ENCODE measurements at regions not wholly inside any gene's neighbourhood (a gene's known extent, or its start where the extent isn't known, plus 50 kb on each side); places are given as distances from the start of the nearest gene placed in this dataset.

- H3K4me1 Mint-ChIP-seq (ENCODE audit: low read depth) = peaks cover 7% of the 10 kb centered on the region
- H3K9me3 Mint-ChIP-seq (ENCODE audit: low read depth) = no peaks in the 10 kb centered on the region
- H3K27me3 Mint-ChIP-seq = no peaks in the 10 kb centered on the region
- TF ChIP-seq, protein P1, sequence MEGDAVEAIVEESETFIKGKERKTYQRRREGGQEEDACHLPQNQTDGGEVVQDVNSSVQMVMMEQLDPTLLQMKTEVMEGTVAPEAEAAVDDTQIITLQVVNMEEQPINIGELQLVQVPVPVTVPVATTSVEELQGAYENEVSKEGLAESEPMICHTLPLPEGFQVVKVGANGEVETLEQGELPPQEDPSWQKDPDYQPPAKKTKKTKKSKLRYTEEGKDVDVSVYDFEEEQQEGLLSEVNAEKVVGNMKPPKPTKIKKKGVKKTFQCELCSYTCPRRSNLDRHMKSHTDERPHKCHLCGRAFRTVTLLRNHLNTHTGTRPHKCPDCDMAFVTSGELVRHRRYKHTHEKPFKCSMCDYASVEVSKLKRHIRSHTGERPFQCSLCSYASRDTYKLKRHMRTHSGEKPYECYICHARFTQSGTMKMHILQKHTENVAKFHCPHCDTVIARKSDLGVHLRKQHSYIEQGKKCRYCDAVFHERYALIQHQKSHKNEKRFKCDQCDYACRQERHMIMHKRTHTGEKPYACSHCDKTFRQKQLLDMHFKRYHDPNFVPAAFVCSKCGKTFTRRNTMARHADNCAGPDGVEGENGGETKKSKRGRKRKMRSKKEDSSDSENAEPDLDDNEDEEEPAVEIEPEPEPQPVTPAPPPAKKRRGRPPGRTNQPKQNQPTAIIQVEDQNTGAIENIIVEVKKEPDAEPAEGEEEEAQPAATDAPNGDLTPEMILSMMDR (IDR thresholded peaks at IDR 0.05; ENCODE audit: unreplicated experiment) = no peak
- DNase-seq (ENCODE audit: low spot score, unreplicated experiment) = no peak
- no peak overlapping the region for H3K4me3 Mint-ChIP-seq (ENCODE audit: low read depth)
- H3K27ac Mint-ChIP-seq = no peak overlapping the region
- no peaks in the 10 kb centered on the region for H3K36me3 Mint-ChIP-seq (ENCODE audit: insufficient read depth)
Measured at GRCh38 chr1:199720496-199720895, 307.0 kb upstream of the NR5A2 start.

DNA sequence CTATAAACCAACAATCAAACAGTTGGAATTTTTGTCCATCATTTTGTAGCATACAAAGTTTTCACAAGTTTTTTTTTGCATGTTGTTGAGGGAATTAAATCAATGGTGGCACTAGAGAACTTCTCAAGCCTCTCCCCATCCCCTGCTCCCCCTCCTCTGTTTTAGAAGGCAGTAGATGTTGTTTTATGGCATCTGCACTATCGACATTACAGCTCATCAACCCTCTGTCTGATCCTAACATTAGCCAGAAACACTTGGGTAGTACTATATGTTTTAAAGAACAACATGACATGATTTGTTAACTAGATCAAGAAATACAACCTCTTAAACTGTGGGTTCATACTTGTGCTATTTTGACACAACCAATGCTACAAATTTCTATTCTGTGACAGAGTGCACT, 306.5 kb upstream of the NR5A2 start:
- no peak for DNase-seq (ENCODE audit: low spot score, unreplicated experiment)
- Mint-ChIP-seq H3K27ac (no peak overlapping the region), H3K36me3 (ENCODE audit: insufficient read depth) (no peaks in the 10 kb centered on the region), H3K4me1 (ENCODE audit: low read depth) (peaks cover 7% of the 10 kb centered on the region), H3K4me3 (ENCODE audit: low read depth) (no peak overlapping the region), H3K9me3 (ENCODE audit: low read depth) (no peaks in the 10 kb centered on the region), H3K27me3 (peaks cover 3% of the 10 kb centered on the region)
- TF ChIP-seq, protein P1 (IDR thresholded peaks at IDR 0.05; ENCODE audit: unreplicated experiment) = no peak

DNA sequence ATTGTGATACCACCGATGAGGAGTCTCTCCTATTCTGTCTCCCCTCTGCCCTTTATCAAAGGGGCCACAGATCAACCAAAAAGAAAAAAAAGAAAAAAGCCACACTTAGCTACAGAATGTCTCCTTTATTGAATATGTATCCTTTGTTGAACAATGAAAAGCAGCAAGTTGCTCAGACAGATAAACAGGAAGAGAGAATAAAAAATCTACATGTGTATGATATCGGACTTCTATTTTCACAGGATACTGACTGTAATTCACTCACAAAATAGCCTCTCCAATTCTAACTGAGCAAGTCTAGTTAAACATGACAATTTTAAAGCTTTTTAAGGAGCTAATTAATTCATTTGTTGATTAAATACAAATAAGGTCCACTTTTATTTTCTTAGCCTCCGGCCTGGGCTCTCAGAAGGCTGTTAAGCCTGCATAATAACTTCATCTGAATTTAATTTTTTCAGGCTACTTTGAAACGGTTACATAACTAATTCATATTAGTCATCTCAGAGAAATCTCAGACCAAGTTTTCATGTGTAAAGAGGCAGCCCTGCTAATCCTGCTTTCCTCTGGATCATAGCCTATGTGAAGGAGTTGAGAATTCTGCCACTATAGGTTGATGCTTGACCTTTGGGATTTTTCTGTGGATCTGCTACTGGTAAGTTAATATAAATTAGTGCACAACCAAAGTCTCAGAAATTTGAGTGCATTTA, 304.1 kb upstream of the NR5A2 start:
- no peak overlapping the region for H3K4me3 Mint-ChIP-seq (ENCODE audit: low read depth)
- H3K27ac Mint-ChIP-seq = no peak overlapping the region
- TF ChIP-seq, protein P1 (IDR thresholded peaks at IDR 0.05; ENCODE audit: unreplicated experiment) = no peak
- DNase-seq (ENCODE audit: low spot score, unreplicated experiment) = no peak
- no peaks in the 10 kb centered on the region for H3K36me3 Mint-ChIP-seq (ENCODE audit: insufficient read depth)
- no peaks in the 10 kb centered on the region for H3K9me3 Mint-ChIP-seq (ENCODE audit: low read depth)
- peaks cover 7% of the 10 kb centered on the region for H3K4me1 Mint-ChIP-seq (ENCODE audit: low read depth)
- H3K27me3 Mint-ChIP-seq = peaks cover 6% of the 10 kb centered on the region

DNA sequence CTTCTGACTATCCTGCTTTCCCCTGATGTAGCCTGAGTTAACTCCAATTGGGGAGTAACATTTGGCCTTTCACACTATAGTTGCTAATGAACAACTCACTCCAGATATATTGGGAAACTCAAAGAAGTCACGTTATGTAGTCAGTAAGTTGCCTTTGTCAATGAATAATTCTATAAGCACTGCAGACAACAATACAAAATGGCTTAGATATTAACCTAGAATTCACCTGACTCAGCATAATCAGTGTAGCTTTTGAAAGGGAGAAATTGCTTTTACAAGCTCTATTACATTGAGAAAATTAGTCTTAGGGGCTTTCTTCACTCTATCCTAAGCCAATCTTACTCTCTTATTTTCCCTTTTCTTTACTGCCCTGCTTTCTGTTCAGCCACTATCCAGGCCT, 303.5 kb upstream of the NR5A2 start:
- no peak overlapping the region for H3K27ac Mint-ChIP-seq
- H3K4me3 Mint-ChIP-seq (ENCODE audit: low read depth) = no peak overlapping the region
- no peak for DNase-seq (ENCODE audit: low spot score, unreplicated experiment)
- TF ChIP-seq, protein P1 (IDR thresholded peaks at IDR 0.05; ENCODE audit: unreplicated experiment) = no peak
- no peaks in the 10 kb centered on the region for H3K9me3 Mint-ChIP-seq (ENCODE audit: low read depth)
- no peaks in the 10 kb centered on the region for H3K36me3 Mint-ChIP-seq (ENCODE audit: insufficient read depth)
- peaks cover 6% of the 10 kb centered on the region for H3K27me3 Mint-ChIP-seq
- H3K4me1 Mint-ChIP-seq (ENCODE audit: low read depth) = peaks cover 7% of the 10 kb centered on the region

GRCh38 chr1:199725002-199725565, 302.4 kb upstream of the NR5A2 start:
- Mint-ChIP-seq H3K9me3 (ENCODE audit: low read depth) (no peaks in the 10 kb centered on the region), H3K27ac (no peak overlapping the region), H3K4me3 (ENCODE audit: low read depth) (no peak overlapping the region), H3K36me3 (ENCODE audit: insufficient read depth) (no peaks in the 10 kb centered on the region), H3K4me1 (ENCODE audit: low read depth) (peaks cover 7% of the 10 kb centered on the region), H3K27me3 (peaks cover 6% of the 10 kb centered on the region)
- TF ChIP-seq, protein P1 (IDR thresholded peaks at IDR 0.05; ENCODE audit: unreplicated experiment) = no peak
- no peak for DNase-seq (ENCODE audit: low spot score, unreplicated experiment)
